Iris pigment epithelial cell (primary cell): ENCODE measurements at regions not wholly inside any gene's neighbourhood (a gene's known extent, or its start where the extent isn't known, plus 50 kb on each side); places are given as distances from the start of the nearest gene placed in this dataset.
A peak's percentile ranks its signal among the peaks of the same experiment; 100 is the strongest.

Source experiments
- DNase-seq: peaks from one replicate; pipeline ENCODE4 v3.0.0-alpha.2; 2011; ENCODE audit warnings: low read depth

DNA sequence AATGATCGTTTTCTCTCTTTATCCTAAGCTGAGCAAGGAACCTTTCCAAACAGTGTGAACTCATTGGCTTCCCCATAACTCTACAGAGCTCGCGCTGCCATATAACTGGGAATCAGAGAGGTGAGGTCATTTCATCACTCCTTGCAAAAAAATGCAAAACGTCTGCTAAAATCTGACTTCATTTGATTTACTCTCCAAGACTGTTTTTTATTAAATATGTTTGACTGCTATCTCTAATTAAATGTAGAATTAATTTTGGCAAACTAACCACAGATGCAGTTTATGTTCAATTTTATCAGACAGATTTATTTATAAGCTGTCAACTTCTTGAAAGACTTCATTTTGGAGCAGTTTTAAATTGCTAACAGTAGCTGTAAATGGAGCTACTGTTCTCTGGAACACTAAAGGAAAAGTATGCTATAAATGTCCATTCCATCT is 131.6 kb upstream of the SOX5 start:
- no peak for DNase-seq

- DNase-seq: no peak
Measured at GRCh38 chr12:24080465-24080864, 131.0 kb upstream of the SOX5 start.

DNA sequence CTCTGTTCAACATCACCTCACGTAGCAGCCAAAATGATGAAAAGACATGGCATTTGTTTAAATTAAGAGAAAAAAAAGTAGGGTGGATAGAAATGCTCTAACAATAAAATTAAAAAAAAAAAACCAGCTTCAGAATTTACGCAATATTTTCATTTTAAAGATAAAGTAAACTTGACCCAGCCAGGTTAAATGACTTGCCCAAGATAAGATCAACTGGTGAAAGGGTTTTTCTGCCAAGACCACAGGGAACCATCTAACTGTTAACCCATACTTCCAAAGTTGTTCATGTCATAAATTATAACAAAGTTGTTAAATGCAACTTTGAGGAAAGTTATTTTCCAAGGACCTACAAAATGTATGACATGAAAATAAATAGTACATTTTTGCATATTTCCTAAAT is 129.6 kb upstream of the SOX5 start:
- no peak for DNase-seq

- peak; percentile 65 for DNase-seq
Measured at GRCh38 chr12:24078318-24078765, 128.9 kb upstream of the SOX5 start.

DNA sequence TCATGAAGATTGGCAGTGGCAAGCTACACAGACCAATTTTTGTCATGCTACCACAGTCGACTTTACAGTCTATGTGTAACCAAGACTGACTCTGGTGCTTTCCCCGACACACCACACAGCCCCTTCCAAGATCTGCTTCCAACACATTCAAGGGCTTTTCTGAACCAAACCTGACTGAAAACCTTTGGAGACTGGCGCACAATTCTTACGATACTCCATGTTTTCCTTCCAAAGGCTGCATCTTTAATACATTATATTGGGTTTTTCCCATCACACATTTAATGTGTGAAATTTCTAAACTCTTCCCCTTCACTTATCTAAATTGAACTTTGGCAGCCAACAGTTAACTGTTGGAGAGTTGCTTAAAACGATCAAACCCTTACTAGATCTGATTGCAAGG is 127.7 kb upstream of the SOX5 start:
- no peak for DNase-seq

- DNase-seq: no peak
Measured at GRCh38 chr12:24075650-24076049, 126.2 kb upstream of the SOX5 start.

GRCh38 chr12:24073170-24073810 is 123.8 kb upstream of the SOX5 start:
- DNase-seq: no peak

GRCh38 chr12:24072302-24072701 is 122.8 kb upstream of the SOX5 start:
- peak; percentile 47 for DNase-seq

- no peak for DNase-seq
Measured at GRCh38 chr12:24071842-24072241, 122.4 kb upstream of the SOX5 start.

DNA sequence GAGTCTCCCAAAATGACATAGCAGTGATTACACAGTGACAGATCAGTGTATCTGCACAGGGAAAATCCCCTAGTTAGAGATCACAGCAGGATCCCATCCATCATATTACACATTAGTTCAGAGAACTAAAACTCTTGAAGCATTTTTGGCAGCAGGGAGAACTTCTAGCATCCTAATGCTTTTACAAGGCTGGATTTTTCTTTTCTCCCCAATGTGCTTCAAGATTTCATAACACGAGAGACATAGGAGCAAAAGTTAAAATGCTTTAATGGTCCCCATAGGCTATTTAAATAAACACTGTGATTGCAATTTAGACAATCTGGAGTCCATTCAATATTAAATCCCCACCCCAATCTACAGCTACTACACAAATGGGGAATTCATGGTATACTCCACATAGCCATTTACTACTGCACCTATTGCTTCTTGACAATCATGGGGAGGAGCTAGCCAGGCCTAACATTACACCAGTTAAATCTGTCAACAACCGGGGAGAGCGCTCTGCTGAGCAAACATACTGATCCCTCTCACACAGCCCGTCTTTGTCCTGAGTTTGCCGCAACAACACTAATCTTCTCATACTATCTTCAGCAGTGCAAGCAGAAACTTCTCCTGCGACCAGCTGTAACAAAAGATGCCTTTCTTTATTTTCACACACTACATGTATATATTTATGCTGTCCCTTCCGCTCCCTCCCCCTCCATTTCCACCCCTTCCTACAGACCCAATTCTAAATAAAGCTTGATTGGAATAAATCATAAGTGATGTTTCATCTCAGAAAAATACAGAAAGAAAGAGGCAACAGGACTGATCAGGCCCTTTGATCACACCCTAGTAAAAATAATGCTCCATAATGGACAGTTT is 120.3 kb upstream of the SOX5 start:
- DNase-seq: peak; percentile 38

GRCh38 chr12:24066865-24067264 is 117.4 kb upstream of the SOX5 start:
- DNase-seq: peak; percentile 84

DNA sequence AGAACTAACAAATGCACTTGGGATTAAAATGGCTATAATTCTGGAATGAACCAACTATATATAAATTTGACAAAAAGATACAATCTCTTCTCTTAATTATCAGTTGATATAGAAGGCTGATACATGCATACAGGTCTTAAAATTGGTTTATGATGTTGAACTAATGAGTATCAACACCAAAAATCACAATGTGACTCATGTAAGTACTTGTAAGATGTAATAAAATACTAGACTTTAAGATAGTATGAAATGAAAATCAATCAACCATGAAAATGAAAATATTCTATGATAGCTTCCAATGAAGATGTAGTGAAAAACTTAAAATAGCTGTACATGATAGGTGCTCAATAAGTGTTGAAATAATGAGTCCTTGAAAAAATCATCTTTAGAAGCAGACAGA is 116.6 kb upstream of the SOX5 start:
- DNase-seq: no peak

DNA sequence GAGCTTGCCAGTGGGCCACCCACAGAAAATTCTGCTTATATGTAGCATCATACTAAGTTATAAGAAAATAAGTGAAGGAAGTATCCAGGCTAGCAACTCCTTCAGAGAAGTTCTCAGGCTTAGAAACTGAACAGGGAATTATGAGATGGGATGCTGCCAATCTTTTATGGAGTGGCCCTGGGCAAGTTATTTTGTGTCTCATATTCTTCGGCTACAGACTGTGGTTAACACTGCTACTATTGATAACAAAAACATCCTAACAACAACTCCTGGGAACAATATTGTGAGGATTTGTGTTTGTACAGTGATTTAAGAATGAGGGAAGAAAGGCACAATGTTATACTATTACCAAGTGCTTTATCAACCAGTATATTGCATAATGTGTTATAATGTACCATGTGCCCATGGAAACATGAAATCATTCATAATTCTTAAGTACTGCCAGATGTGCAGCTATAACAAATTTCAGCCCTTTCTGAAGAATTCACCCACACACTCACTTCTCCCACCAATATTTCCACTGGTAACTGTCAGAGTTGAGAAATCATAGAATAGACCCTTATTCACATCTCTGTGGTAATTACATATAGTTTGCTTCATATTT is 113.3 kb upstream of the SOX5 start:
- peak; percentile 56 for DNase-seq

DNA sequence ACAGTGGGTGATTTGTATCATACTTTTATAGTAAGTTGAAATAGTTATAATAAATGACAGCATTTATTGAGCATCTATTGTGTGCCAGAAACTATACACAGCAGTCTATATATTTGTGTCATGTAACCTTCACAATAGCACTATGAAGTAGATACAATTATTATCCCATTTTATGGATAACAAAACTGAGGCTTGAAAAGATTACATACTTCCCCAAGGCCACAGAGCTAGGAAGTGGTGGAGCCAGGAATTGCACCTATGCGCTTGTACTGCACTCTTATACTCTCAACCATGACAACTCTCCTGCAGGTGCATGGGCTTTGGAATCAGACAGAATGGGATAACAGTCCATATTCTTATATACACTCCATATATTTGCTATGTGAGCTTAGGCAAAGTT is 110.6 kb upstream of the SOX5 start:
- DNase-seq: no peak

GRCh38 chr12:24057920-24058476 is 108.5 kb upstream of the SOX5 start:
- DNase-seq: no peak

DNA sequence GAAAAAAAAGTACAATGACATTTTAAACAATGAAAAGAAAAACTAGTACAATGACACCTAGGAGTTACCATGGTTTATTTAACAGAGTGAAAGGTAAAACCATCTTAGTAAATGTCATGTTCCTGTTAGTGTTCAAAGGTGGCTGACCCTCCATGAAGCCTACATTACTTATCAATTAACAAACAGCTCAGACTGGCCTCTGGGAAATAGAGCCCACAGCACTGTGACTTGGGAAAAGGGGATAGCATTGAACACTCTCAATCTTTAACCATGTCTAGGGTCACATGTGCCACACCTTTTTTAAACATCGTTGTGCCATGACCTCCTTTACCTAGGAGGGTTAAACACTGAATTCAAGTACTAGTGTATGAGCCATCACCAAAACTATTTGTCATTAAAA is 106.3 kb upstream of the SOX5 start:
- no peak for DNase-seq

- no peak for DNase-seq
Measured at GRCh38 chr12:24054416-24054815, 104.9 kb upstream of the SOX5 start.

GRCh38 chr12:24049728-24050127 is 100.3 kb upstream of the SOX5 start:
- DNase-seq: peak; percentile 33

DNA sequence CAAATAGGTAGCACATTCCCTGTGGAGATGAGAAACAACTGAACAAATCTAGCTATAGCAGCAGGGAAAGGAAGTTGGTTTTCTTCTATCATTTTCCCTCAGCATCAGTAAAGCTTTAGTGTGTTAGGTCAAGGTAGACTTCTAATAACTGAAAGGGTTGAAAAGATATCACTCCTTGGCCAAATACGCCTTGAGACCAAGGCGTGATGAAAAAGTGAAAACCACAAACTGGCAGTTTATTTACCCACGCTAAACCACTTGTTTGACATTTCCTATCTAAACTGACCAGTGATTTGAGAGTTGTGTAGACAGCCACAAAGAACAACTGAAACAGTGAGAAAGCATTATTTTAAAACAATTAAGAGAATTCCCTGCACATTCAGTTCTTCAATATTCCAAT is 99.6 kb upstream of the SOX5 start:
- DNase-seq: no peak

GRCh38 chr12:24048446-24048845 is 99.0 kb upstream of the SOX5 start:
- DNase-seq: no peak

DNA sequence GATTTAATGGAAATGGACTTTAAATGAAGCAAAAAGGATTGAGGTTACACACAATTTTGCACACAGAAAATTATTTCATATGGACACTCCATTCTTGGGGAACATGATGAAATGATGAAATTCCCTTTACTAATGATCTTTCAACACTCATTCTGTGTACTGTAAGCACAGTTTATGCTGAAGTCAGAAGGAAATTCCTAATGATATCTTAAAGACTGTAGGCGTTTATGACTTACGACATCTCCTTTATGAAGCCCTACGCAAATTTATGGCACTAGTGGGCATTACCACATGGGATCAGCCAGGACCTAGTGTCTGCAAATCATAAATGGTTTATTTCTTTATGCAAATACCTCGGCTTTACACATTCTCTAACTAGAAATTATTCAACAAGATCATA is 97.9 kb upstream of the SOX5 start:
- DNase-seq: peak; percentile 39

DNA sequence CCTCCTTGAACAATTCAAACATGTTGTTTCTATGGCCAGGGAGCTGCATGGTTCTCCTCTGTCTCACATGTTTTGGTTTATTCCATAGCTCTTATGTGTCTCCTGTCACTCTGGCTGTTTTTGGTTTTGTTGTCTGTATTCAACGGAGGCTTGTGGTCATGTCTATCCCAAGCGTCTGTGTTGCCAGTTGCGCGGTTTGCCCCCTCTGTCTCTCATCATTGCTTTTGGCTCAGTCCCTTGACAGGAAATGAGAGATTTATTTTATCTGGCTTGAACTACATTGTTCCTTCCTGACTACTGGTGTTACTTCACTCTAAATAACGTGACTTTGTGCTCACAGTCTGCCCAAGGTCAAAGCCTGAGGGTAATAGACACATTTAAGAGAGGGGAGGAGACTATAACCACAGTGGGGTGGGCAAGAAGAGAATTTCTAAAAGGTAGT is 96.4 kb upstream of the SOX5 start:
- peak; percentile 94 for DNase-seq
